ENCODE measurements at regions not wholly inside any gene's neighbourhood (a gene's known extent, or its start where the extent isn't known, plus 50 kb on each side); places are given as distances from the start of the nearest gene placed in this dataset.

DNA sequence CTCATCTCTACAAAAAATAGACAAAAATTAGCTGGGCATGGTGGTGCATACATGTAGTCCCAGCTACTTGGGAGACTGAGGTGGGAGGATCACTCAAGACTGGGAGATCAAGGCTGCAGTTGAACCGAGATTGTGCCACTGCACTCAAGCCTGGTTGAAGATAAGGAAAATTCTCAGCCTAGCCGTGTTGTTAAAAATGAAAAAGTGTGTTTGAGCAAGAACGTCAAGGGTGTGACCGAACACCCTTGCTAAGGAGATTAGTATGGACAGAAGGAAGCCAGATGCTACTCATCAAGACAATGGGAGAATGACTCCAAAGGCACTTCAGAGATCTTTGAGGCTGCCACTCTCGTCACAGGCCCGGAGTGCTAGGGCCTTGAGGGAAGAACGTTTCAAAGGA, 70.0 kb upstream of the NDUFV2 start:
- no peak for TF ChIP-seq CTCF (conservative IDR thresholded peaks at IDR 0.05; ENCODE audit: low read depth, low read length)
- no peak for TF ChIP-seq EZH2phosphoT487 (IDR thresholded peaks at IDR 0.05; ENCODE audit: borderline replicate concordance, low read length)
- no peak for TF ChIP-seq EZH2 (IDR thresholded peaks at IDR 0.05; ENCODE audit: low read length, unreplicated experiment)

Measured in PC-3 (cell line).